CD4-positive, alpha-beta T cell (primary cell): ENCODE measurements at regions not wholly inside any gene's neighbourhood (a gene's known extent, or its start where the extent isn't known, plus 50 kb on each side); places are given as distances from the start of the nearest gene placed in this dataset.

Experiments
- ATAC-seq: fragments of 200-7000 bp; cut with Tn5 transposase; one replicate; pipeline ENCODE4 v1.10.0; 2022; ENCODE audit warnings: mild to moderate bottlenecking; ENCODE audit not compliant: poor library complexity
- CTCF ChIA-PET: fragments of 350-600 bp; sonication (Branson Sonifier 250); formaldehyde crosslinking; loops from one replicate; lab custom pipeline; 2021; ENCODE audit warnings: antibody characterized with exemption, inconsistent platforms; lab: Charles Lee
- POLR2A ChIA-PET: fragments of 350-600 bp; sonication (Branson Sonifier 250); formaldehyde crosslinking; loops from one replicate; lab custom pipeline; 2021; ENCODE audit warnings: antibody characterized with exemption, inconsistent platforms; lab: Charles Lee
- DNase-seq, 14 experiments: peaks; one replicate each; pipeline ENCODE4 v3.0.0-alpha.2; 2013 to 2020; ENCODE audit warnings: mixed read lengths in 2 of 14
- H3K27ac ChIP-seq, 2 donors: one replicate each; pipeline versions ENCODE4 v1.5.1 to v1.7.0; 2013; ENCODE audit warnings: low read length in 2 of 2, low read depth in 1 of 2, mild to moderate bottlenecking in 1 of 2
- H3K27me3 ChIP-seq, 2 experiments: 1 replicate in 1 of 2; 2 replicates in 1 of 2; pipeline versions ENCODE4 v1.6.1 to v1.7.0; 2013; ENCODE audit warnings: low read length in 2 of 2, control low read depth in 1 of 2, mild to moderate bottlenecking in 1 of 2, moderate library complexity in 1 of 2; ENCODE audit not compliant: insufficient read depth in 2 of 2, control insufficient read depth in 1 of 2
- H3K36me3 ChIP-seq: one replicate; pipeline ENCODE4 v1.6.1; 2013; ENCODE audit warnings: low read length, control low read depth; ENCODE audit not compliant: insufficient read depth
- H3K4me1 ChIP-seq: one replicate; pipeline ENCODE4 v1.6.1; 2013; ENCODE audit warnings: low read length, control low read depth; ENCODE audit not compliant: insufficient read depth
- H3K4me3 ChIP-seq: one replicate; pipeline ENCODE4 v1.5.1; 2013; ENCODE audit warnings: mild to moderate bottlenecking, low read length, moderate library complexity
- H3K9me3 ChIP-seq, 2 experiments: 1 replicate in 1 of 2; 2 replicates in 1 of 2; pipeline versions ENCODE4 v1.6.1 to v1.7.0; 2013; ENCODE audit warnings: low read length in 2 of 2, mild to moderate bottlenecking in 2 of 2, control low read depth in 1 of 2, moderate library complexity in 1 of 2; ENCODE audit not compliant: control insufficient read depth in 1 of 2, insufficient read depth in 1 of 2
- H3K27ac Mint-ChIP-seq: one replicate; pipeline ENCODE4 v1.8.0; 2020; ENCODE audit warnings: mixed read lengths
- H3K27me3 Mint-ChIP-seq: one replicate; pipeline ENCODE4 v1.8.0; 2021; ENCODE audit warnings: mixed read lengths
- H3K36me3 Mint-ChIP-seq: one replicate; pipeline ENCODE4 v1.8.0; 2021; ENCODE audit warnings: low read depth, mixed read lengths
- H3K4me1 Mint-ChIP-seq: one replicate; pipeline ENCODE4 v1.8.0; 2021; ENCODE audit warnings: low read depth, mixed read lengths
- H3K4me3 Mint-ChIP-seq: one replicate; pipeline ENCODE4 v1.8.0; 2020; ENCODE audit warnings: mild to moderate bottlenecking, mixed read lengths
- H3K9me3 Mint-ChIP-seq: one replicate; pipeline ENCODE4 v1.8.0; 2020; ENCODE audit warnings: mixed read lengths
- CTCF ChIP-seq: fragments of 200-600 bp; IDR thresholded peaks from one replicate; pipeline ENCODE4 v1.8.0; 2022; ENCODE audit warnings: antibody characterized with exemption, mild to moderate bottlenecking
- intact Hi-C, 2 experiments: fragments of 100-400 bp; cut with DNase I in 1 of 2; cut with micrococcal nuclease in 1 of 2; formaldehyde crosslinking; loops; one replicate each; pipeline versions ENCODE4 v1.15.1 to v1.9.0; 2023 to 2025; cut with DNase I, micrococcal nuclease

GRCh38 chr15:98232761-98233160, 272.3 kb downstream of the ARRDC4 start:
- ChIA-PET CTCF (no interaction called here), POLR2A (no interaction called here)
- Mint-ChIP-seq H3K27me3 (peaks cover 7% of the 10 kb centered on the region), H3K4me1 (no peaks in the 10 kb centered on the region), H3K36me3 (no peaks in the 10 kb centered on the region), H3K9me3 (no peaks in the 10 kb centered on the region), H3K27ac (no peak overlapping the region), H3K4me3 (no peak overlapping the region)
- Histone ChIP-seq H3K9me3 (peaks cover 0 to 6% of the 10 kb centered on the region in 2 experiments), H3K27ac (no peak overlapping the region), H3K27me3 (peaks cover 0 to 4% of the 10 kb centered on the region in 2 experiments), H3K4me1 (no peaks in the 10 kb centered on the region), H3K36me3 (no peaks in the 10 kb centered on the region), H3K4me3 (no peak overlapping the region)
- TF ChIP-seq CTCF: no peak
- intact Hi-C loops: no loop called here
- DNase-seq (no peak), ATAC-seq (no peak)

DNA sequence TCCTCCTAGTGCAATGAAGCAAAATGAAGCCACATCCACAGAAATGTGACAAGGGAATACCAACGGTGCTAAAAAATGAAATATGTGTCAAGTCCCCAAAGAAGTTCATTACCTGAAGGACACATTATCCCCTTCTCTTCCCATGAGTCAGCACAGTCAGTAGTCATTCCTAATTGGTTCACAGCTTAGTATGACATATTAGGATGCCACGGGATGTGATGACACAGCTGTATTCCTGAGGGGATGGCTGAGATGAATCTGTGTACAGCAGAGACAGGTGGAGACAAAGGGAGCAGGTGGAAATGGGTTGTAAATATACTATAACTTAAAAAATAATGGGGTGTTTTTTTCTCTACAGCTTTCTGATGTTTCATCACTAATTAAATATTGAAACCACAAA, 273.4 kb downstream of the ARRDC4 start:
- H3K27me3 Mint-ChIP-seq: peaks cover 7% of the 10 kb centered on the region
- no peaks in the 10 kb centered on the region for H3K9me3 Mint-ChIP-seq
- no peak for DNase-seq
- Histone ChIP-seq H3K36me3 (no peaks in the 10 kb centered on the region), H3K27me3 (peaks cover 0 to 4% of the 10 kb centered on the region in 2 experiments), H3K4me3 (no peak overlapping the region), H3K4me1 (no peaks in the 10 kb centered on the region), H3K9me3 (peaks cover 0 to 6% of the 10 kb centered on the region in 2 experiments), H3K27ac (no peak overlapping the region)
- H3K27ac Mint-ChIP-seq: no peak overlapping the region
- intact Hi-C loops: no loop called here
- H3K4me3 Mint-ChIP-seq: no peak overlapping the region
- H3K36me3 Mint-ChIP-seq: no peaks in the 10 kb centered on the region
- no peaks in the 10 kb centered on the region for H3K4me1 Mint-ChIP-seq
- no peak for TF ChIP-seq CTCF
- CTCF ChIA-PET: no interaction called here
- ATAC-seq: no peak
- POLR2A ChIA-PET: no interaction called here

- no peaks in the 10 kb centered on the region for H3K4me1 Mint-ChIP-seq
- H3K9me3 ChIP-seq: no peaks in the 10 kb centered on the region
- no peak for ATAC-seq
- no peak overlapping the region for H3K27ac ChIP-seq
- ChIA-PET CTCF (no interaction called here), POLR2A (no interaction called here)
- no peak for DNase-seq
- H3K27me3 ChIP-seq: no peaks in the 10 kb centered on the region
- no peak overlapping the region for H3K27ac Mint-ChIP-seq
- H3K4me3 Mint-ChIP-seq: no peak overlapping the region
- H3K9me3 Mint-ChIP-seq: peaks cover 3% of the 10 kb centered on the region
- intact Hi-C loops: no loop called here
- H3K27me3 Mint-ChIP-seq: peaks cover 7% of the 10 kb centered on the region
- TF ChIP-seq CTCF: no peak
- no peak overlapping the region for H3K4me3 ChIP-seq
- no peaks in the 10 kb centered on the region for H3K36me3 Mint-ChIP-seq
- no peaks in the 10 kb centered on the region for H3K4me1 ChIP-seq
- no peaks in the 10 kb centered on the region for H3K36me3 ChIP-seq
These were observed 279.8 kb downstream of the ARRDC4 start for GRCh38 chr15:98240303-98240702.
